Stimulated activated CD8-positive, alpha-beta memory T cell treated with anti-CD3 and anti-CD28 coated beads, Interleukin-4, amount 100 ng/mL, for 48 hours (primary cell): ENCODE measurements at regions not wholly inside any gene's neighbourhood (a gene's known extent, or its start where the extent isn't known, plus 50 kb on each side); places are given as distances from the start of the nearest gene placed in this dataset.

ENCODE experiments used
- DNase-seq: peaks from one replicate; pipeline ENCODE4 v3.0.0-alpha.2; 2020

DNA sequence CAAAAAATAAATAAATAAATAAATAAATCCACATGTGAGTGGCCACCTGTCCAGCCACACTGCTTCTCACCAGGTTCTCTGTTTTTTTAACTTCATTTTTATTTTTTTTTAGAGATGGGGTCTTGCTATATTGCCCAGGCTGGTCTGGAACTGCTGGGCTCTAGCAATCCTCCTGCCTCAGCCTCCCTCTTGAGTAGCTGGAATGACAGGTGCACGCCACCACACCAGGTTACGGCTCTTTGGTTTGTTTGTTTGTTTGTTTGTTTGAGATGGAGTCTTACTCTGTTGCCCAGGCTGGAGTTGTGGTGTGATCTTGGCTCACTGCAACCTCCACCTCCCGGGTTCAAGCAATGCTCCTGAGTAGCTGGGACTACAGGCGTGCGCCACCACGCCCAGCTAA lies 94.5 kb upstream of the CACNA1A start:
- no peak for DNase-seq

DNA sequence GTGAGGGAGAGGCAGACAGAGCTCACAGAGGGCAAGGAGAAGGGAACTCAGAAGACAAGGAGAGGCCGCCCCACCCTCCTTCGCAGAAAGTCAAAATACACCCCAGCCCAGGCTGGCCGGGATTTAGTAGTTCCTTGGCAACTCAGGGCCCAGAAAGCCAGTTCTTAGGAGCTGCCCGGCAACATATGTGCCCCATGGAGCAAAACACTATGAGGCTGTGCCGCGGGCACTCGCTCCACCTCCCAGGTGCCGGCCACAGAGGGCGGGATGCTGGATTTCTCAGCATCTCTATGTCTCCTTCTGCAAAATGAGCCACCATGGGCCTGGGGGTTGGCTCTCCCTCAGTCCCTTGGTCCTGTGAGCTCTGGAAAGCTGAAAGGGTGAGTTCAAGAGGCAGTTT lies 93.8 kb upstream of the CACNA1A start:
- no peak for DNase-seq

DNA sequence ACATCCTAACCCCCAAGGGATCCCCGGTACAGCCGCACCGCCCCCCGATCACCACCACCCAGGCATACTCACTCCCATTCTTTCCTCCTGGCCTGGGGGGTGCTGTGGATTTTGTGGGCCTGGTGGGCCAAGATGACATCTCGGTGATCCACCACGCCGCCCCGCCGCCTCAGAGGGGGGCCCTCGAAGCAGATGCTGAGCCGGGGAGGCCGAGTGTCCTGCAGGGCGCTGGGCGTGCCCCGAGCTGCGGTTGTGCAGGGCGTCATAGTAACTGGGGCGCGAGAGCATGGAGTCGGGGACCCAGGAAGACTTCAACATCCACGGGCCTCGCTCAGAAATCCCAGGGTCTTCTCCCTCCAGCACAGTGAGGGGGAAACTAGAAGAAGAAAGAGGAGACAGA lies 93.4 kb upstream of the CACNA1A start:
- DNase-seq, result no peak

DNA sequence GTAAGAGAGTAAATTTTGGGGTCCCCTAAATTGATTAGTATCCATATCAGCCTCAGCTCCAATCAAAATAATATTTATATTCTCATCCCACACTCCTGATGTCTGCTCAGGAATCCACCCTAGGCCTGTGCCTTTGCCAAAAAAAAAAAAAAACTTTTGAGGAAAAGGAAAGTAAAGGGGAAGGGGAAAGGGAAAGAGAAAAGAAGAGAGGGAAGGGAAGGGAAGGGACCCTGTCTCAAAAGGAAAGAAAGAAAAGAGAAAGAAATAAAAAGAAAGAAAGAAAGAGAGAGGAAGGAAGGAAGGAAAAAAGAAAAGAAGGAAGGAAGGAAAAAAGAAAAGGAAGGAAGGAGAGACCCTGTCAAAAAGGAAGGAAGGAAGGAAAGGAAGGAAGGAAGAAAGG lies 91.8 kb upstream of the CACNA1A start:
- no peak for DNase-seq

DNA sequence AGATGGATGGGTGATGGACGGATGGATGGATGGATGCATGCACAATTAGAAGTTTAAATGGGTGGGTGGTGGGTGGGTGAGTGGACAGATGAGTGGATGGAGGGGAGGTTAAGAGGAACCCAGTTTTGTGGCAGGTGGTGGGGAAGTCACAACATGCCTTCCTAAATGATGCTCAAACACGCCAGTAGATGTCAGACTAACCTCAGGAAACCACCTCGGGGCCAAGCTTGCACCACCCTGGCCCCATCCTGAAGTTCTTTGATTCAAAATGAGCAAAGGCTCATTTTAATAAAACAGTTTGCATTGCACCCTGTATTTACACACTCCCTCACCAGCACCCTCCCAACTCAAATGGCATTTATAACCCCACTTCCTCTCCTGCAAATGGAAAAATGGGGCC lies 91.4 kb upstream of the CACNA1A start:
- DNase-seq, result peak; percentile 64

DNA sequence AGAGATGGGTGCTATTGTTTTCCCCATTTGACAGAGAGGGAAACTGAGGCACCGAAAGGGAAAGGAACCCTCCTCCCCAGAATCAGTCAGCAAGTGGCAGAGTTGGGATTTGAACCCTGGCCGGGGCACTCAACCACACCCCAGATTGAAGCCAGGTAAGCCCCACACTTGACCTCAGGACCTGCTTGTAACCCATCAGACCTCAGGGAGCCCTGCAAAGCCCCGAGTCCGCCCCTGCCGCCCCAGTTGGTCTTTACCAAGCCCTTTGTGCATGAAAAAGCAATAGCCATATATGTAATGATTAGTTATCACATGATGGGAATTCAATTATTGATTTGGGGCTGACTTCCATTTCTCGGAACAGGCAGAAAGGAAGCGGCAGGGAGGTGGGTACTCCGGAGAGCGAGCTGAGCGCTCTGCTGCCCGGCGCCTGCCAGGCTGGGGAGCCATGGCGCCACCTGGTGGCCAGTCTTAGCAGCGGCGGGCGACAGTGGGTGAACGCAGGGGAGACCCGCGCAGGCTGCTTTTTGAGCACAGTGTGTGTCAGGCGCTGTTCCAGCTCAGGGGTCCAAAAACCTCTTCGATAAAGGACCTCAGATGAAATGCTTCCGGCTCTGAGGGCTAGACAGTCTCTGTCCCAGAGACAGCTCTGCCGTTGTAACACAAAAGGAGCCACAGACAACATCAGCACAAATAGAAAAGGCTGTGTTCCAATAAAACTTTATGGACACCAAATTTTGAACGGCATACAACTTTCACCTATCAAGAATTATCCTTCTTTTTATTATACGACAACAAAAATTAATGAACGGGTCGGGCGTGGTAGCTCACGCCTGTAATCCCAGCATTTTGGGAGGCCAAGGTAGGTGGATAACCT lies 82.9 kb upstream of the CACNA1A start:
- peak; percentile 91 for DNase-seq

DNA sequence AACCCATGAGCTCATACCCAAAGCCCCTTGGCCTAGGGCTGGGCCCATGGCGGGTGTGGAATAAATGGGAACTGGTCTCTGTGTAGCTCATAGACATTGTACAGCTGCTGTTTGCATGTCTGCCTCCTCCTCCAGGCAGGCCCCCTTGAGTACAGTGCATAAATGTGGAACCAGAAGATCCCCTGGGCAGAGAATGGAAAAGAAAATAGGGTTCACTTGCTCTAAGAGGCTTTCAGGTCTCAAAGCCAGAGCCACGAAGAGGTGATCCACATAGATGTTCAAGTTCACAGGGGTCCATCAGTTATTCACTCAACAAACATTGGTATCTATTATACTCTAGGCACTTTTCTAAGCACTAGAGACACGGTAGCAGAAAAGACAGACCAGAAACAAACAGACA lies 79.2 kb upstream of the CACNA1A start:
- no peak for DNase-seq

DNA sequence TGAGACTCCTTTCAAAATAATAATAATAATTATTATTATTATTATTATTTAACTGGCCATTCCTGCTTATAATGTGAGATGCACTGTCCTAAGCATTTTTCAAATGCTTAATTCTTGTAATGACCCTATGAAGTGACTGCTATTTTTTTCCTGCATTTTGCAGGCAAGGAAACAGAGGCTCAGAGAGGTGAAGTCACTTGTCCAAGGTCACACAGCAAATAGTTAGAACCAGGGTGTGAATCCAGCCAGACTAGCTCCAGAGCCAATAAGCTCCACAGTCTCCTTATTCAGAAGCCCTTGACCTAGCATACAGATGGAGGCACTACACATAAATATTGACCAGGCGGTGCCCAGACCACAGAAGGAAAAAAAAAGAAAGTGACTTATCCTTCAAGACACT lies 77.5 kb upstream of the CACNA1A start:
- DNase-seq, result no peak

DNA sequence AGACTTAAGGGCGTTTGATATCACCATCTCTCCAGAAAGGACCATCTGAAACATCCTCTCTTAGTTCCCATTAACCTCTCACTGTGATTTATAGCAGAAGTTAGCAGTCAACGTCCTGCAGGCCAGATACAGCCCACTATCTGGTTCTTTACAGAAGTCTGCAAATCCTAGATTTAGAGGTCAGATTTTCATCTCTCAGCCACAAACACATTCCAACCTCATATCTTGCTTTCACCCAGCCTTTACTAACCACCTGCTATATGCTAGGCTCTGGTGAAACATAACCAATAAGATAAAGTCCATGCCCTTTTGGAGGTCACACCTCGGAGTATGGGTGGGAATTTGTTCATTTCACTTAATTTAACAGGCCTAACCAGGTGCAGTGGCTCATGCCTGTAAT lies 76.8 kb upstream of the CACNA1A start:
- no peak for DNase-seq

DNA sequence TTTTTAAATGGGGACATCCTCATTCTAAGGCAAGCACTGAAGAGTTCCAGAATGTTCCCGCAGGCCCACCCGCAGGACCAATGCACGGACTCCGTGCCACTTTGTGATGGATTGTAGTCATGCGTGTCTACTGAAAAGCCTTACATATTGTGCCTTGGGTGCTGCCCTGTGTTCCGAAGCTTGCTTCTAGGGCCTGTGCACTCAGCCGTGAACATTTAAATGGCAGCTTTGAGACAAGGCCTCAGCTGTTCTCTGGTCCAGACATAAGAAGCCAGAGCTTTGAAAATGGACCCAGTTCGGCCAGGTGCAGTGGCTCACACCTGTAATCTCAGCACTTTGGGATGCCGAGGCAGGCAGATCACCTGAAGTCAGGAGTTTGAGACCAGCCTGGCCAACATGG lies 75.3 kb upstream of the CACNA1A start:
- no peak for DNase-seq

DNA sequence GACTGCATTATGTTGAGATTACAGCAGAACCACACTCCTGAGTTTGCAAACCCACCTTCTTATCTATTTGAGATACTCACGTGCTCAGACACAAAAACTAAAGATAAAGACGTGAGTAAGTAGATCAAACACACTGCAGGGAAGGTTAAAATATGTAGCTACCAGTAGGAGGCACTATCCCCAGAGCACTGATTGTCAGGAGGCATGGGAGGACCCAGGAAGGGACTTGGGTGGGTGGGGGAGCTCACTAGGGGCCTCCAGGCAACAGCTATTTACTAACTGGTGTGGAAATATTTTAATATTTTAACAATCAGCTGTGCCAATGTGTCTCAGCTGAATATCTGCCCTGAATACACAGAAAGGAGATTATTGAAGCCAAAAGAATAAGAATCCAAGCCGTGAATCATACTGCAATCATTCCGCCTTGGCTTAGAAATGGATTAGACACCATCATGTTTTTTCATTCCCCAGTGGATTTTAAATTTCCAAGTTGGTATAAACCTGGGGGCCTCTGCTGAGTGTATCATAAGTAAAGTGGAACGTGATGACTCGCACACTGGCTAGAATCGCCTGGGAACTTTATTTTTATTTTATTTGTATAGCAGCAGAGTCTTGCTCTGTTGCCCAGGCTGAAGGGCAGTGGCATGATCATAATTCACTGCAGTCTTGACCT lies 73.2 kb upstream of the CACNA1A start:
- DNase-seq, result no peak

DNA sequence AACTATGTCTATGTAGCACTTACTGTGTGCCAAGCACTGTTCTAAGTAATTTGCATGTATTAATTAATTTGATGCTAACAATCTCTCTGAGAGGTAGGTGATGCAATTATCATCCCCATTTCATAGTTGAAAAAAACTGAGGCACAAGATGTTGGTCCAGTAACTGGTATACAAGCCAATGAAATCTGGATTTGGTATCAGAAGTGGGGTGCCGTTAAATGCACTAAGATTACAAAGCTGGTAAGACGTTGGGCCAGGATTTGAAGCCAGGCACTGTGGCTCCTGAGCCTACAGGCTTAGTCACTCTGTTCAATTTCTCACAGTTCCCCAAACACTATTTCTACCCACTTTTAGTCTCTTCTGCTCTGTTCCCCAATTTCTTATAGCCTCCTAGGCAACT lies 70.4 kb upstream of the CACNA1A start:
- DNase-seq, result no peak

DNA sequence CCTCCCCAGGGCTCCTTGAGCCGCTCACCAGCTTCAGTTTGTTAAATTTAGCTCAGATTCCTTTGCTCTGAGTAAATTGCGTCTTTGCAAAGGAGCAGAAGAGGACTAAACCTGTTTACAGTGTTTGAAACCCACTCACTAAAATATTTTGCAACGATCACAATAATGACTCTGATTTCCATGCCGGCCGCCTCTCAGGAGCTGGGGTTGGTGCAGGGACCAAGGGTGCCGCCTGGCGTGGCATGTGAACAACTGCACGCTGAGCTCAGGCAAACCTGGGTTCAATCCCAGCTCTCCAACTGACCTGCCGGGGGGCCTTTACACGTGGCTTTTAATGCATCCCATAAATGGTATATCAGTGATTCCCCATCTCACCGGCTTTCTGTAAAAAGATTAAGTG lies 68.7 kb upstream of the CACNA1A start:
- DNase-seq, result peak; percentile 25

DNA sequence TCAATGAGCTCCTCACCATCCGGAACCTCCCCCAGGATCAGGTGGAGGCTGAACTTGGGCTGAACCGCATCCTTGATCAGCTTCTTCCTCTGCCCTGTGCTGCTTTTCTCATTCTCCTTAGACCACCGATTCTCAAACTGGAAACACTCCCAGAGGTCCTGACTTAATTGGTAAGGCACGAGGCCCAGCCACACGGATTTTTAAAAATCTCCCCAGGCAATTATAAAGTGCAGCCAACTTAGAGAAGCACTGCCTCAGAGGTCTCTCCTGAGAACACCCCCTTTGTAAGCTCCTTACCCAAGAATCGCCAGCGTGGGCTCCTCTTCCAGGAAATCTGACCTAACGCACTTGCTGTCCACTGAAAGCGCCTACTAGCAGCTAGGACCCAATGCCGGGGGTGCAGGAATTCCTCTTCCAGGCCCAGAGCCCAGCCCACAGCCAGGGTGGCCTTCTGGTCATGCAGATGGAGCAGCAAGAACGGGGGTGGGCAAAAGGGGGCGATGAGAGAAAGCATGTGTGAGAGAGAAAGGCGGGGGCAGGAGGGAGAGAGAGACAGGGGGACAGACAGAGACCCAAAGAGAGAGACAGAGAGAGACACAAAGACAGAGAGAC lies 66.9 kb upstream of the CACNA1A start:
- DNase-seq, result no peak

DNA sequence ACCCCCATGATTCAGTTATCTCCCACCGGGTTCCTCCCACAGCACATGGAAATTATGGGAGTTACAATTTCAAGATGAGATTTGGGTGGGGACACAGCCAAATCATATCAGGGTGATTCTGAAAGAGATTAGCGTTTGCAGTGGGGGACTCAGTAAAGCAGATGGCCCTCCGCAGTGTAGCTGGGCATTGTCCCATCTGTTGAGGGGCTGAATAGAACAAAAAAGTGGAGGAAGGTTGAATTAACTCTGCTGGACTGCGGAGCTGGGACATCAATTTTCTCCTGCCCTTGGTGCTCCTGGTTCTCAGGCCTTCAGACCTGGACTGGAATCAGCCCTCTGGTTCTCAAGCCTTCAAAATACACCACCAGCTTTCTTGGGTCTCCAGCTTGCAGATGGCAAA lies 55.2 kb upstream of the CACNA1A start:
- DNase-seq, result no peak

DNA sequence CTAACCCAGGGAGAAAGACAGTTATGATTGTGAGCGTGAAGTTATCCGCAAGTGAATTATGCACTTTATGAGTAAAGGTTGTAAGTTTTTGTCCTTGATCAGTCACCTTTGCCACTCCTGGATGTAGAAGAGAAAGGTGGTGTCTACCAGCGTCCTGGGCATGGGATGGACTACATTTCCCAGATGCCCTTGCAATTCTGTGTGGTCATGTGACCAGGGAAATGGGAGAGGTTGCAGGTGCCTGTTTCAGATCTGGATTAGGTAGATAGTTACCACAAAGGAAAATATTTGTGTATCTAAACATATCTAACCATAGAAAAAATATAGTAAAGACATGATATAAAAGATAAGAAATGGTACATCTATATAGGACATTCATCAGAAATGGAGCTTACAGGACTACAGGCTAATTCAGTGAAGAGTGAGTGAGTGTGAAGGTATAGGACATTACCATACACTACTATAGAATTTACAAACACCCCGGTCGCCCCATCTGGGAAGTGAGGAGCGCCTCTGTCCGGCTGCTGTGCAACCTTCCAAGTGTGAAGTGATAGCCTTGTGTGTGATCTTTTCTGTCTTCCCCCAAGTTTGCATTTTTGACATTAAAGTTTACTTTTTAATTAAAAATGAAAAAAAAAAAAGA lies 51.6 kb upstream of the CACNA1A start:
- DNase-seq, result no peak

DNA sequence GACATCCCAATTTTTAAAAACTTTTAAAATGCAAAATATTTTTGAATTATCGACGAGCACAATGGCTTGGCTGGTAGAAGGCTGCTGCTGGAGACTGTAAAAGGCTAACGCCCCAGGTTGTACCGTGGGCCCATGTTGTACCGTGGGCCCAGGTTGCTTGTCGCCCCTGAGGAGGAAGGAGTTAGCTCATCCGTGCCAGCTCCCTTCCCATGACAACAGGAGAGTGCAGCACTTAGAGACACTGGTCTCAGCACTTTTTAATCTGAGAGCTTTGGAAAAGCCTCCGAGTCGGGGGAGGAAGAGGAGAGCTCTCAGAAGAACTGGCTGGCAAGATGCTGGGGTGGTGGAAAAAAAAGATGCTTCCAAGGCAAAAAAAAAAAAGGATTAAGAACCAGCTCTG lies 50.3 kb upstream of the CACNA1A start:
- DNase-seq, result no peak
